Vagina (tissue), 2 donors: ENCODE measurements at regions not wholly inside any gene's neighbourhood (a gene's known extent, or its start where the extent isn't known, plus 50 kb on each side); places are given as distances from the start of the nearest gene placed in this dataset.

Experiments used
- CTCF ChIP-seq, 3 experiments: fragments of 450-650 bp in 2 of 3; fragments of 200-600 bp in 1 of 3; sonication (generic) in 1 of 3; IDR thresholded peaks; one replicate each; pipeline ENCODE4 v1.5.1; 2017 to 2019; ENCODE audit warnings: antibody characterized with exemption in 3 of 3, mild to moderate bottlenecking in 2 of 3, moderate library complexity in 2 of 3
- POLR2A ChIP-seq, 2 donors: fragments of 450-650 bp; IDR thresholded peaks; one replicate each; pipeline ENCODE4 v1.6.1; 2017; ENCODE audit warnings: antibody characterized with exemption in 2 of 2, mild to moderate bottlenecking in 2 of 2, moderate library complexity in 2 of 2
- POLR2AphosphoS5 ChIP-seq, 2 donors: sonication (generic); formaldehyde crosslinking; IDR thresholded peaks; one replicate each; pipeline ENCODE4 v1.9.0; 2017; ENCODE audit warnings: antibody characterized with exemption in 2 of 2, mild to moderate bottlenecking in 2 of 2, low read depth in 1 of 2; ENCODE audit not compliant: insufficient read depth in 1 of 2

GRCh38 chr9:65400886-65401285 is 115.9 kb upstream of the FOXD4L5 start:
- no peak for TF ChIP-seq CTCF (IDR thresholded peaks at IDR 0.05)
- TF ChIP-seq POLR2AphosphoS5 (IDR thresholded peaks at IDR 0.05; ENCODE audit: insufficient read depth in 1 of 2, low read depth in 1 of 2) = no peak
- TF ChIP-seq POLR2A (IDR thresholded peaks at IDR 0.05) = no peak
